ENCODE measurements at regions not wholly inside any gene's neighbourhood (a gene's known extent, or its start where the extent isn't known, plus 50 kb on each side); places are given as distances from the start of the nearest gene placed in this dataset.

GRCh38 chr13:104160536-104160935 lies 1094.3 kb upstream of the SLC10A2 start:
- 85 to 89% methylated on average over 1 of the region's 1 CpG for WGBS, 2 donors
- TF ChIP-seq POLR2AphosphoS5 (IDR thresholded peaks at IDR 0.05) (no peak), EP300 (IDR thresholded peaks at IDR 0.05) (no peak), POLR2A (IDR thresholded peaks at IDR 0.05) (no peak), CTCF (IDR thresholded peaks at IDR 0.05) (no peak)
- Histone ChIP-seq H3K9me3 (no peaks in the 10 kb centered on the region), H3K27ac (no peak overlapping the region), H3K4me1 (no peaks in the 10 kb centered on the region), H3K36me3 (no peaks in the 10 kb centered on the region), H3K4me3 (no peak overlapping the region), H3K27me3 (no peaks in the 10 kb centered on the region)
- intact Hi-C loops (cut with DNase I) = no loop called here
- DNase-seq = no peak

- no peak overlapping the region for H3K27ac ChIP-seq
- H3K27me3 ChIP-seq = no peaks in the 10 kb centered on the region
- no peaks in the 10 kb centered on the region for H3K9me3 ChIP-seq
- H3K4me3 ChIP-seq = no peak overlapping the region
- WGBS, 2 donors = 18 to 27% methylated on average over 9 of the region's 9 CpGs
- H3K36me3 ChIP-seq = no peaks in the 10 kb centered on the region
- DNase-seq = no peak
- TF ChIP-seq POLR2AphosphoS5 (IDR thresholded peaks at IDR 0.05) (no peak), CTCF (IDR thresholded peaks at IDR 0.05) (no peak), EP300 (IDR thresholded peaks at IDR 0.05) (no peak), POLR2A (IDR thresholded peaks at IDR 0.05) (no peak)
- intact Hi-C loops (cut with DNase I) = no loop called here
- H3K4me1 ChIP-seq = no peaks in the 10 kb centered on the region
These were observed 1077.7 kb upstream of the SLC10A2 start for GRCh38 chr13:104143760-104144416.

GRCh38 chr13:104140552-104140951 lies 1074.3 kb upstream of the SLC10A2 start:
- H3K9me3 ChIP-seq = no peaks in the 10 kb centered on the region
- no peak for DNase-seq
- no peak for TF ChIP-seq POLR2A (IDR thresholded peaks at IDR 0.05)
- no peak for TF ChIP-seq EP300 (IDR thresholded peaks at IDR 0.05)
- TF ChIP-seq POLR2AphosphoS5 (IDR thresholded peaks at IDR 0.05) = no peak
- no peak for TF ChIP-seq CTCF (IDR thresholded peaks at IDR 0.05)
- H3K4me3 ChIP-seq = no peak overlapping the region
- no peaks in the 10 kb centered on the region for H3K36me3 ChIP-seq
- intact Hi-C loops (cut with DNase I) = no loop called here
- 63 to 81% methylated on average over 2 of the region's 2 CpGs for WGBS, 2 donors
- H3K4me1 ChIP-seq = no peaks in the 10 kb centered on the region
- H3K27ac ChIP-seq = no peak overlapping the region
- no peaks in the 10 kb centered on the region for H3K27me3 ChIP-seq

- no peaks in the 10 kb centered on the region for H3K36me3 ChIP-seq
- H3K27me3 ChIP-seq = no peaks in the 10 kb centered on the region
- DNase-seq = no peak
- H3K4me3 ChIP-seq = no peak overlapping the region
- H3K27ac ChIP-seq = no peak overlapping the region
- H3K9me3 ChIP-seq = no peaks in the 10 kb centered on the region
- intact Hi-C loops (cut with DNase I) = no loop called here
- no peak for TF ChIP-seq POLR2A (IDR thresholded peaks at IDR 0.05)
- no peak for TF ChIP-seq CTCF (IDR thresholded peaks at IDR 0.05)
- TF ChIP-seq POLR2AphosphoS5 (IDR thresholded peaks at IDR 0.05) = no peak
- TF ChIP-seq EP300 (IDR thresholded peaks at IDR 0.05) = no peak
- no peaks in the 10 kb centered on the region for H3K4me1 ChIP-seq
- WGBS, 2 donors = 80 to 87% methylated on average over 6 of the region's 6 CpGs
These were observed 1071.2 kb upstream of the SLC10A2 start for GRCh38 chr13:104137416-104137815.

- intact Hi-C loops (cut with DNase I) = no loop called here
- H3K36me3 ChIP-seq = no peaks in the 10 kb centered on the region
- WGBS, 2 donors = 68 to 74% methylated on average over 5 of the region's 5 CpGs
- no peaks in the 10 kb centered on the region for H3K9me3 ChIP-seq
- H3K27me3 ChIP-seq = no peaks in the 10 kb centered on the region
- no peaks in the 10 kb centered on the region for H3K4me1 ChIP-seq
- H3K4me3 ChIP-seq = no peak overlapping the region
- TF ChIP-seq POLR2AphosphoS5 (IDR thresholded peaks at IDR 0.05) (no peak), CTCF (IDR thresholded peaks at IDR 0.05) (no peak), POLR2A (IDR thresholded peaks at IDR 0.05) (no peak), EP300 (IDR thresholded peaks at IDR 0.05) (no peak)
- no peak for DNase-seq
- H3K27ac ChIP-seq = no peak overlapping the region
These were observed 1066.6 kb upstream of the SLC10A2 start for GRCh38 chr13:104132849-104133248.
